K562 (cell line): ENCODE measurements at regions not wholly inside any gene's neighbourhood (a gene's known extent, or its start where the extent isn't known, plus 50 kb on each side); places are given as distances from the start of the nearest gene placed in this dataset.

Experiments
- ATAC-seq: fragments of 200-7000 bp; cut with Tn5 transposase; 3 replicates; pipeline ENCODE4 v1.9.1; 2020; ENCODE audit warnings: moderate library complexity
- BruUV-seq: library from RNA; stranded (reverse); fragments of 400-500 nt; replicated peaks from 2 replicates; lab custom pipeline; 2021; lab: Mats Ljungman, UMichigan
- CTCF ChIA-PET: fragments of 300-600 bp; formaldehyde crosslinking; extraction: SDS; loops from one replicate; lab custom pipeline; 2021; ENCODE audit warnings: low intra/inter-chr PET ratio; lab: Yijun Ruan, JAX
- POLR2A ChIA-PET: fragments of 300-600, 350-650 bp; sonication (Branson Sonifier 250); formaldehyde crosslinking; extraction: SDS; loops from one replicate; lab custom pipeline; 2021; ENCODE audit warnings: antibody characterized with exemption, inconsistent platforms; lab: Yijun Ruan, JAX
- DNase-seq, 4 experiments: peaks; one replicate each; pipeline versions ENCODE4 v3.0.0 to v3.0.0-alpha.2; 2011 to 2018; ENCODE audit warnings: low spot score in 3 of 4, mixed read lengths in 3 of 4; ENCODE audit errors: extremely low read depth in 1 of 4
- FAIRE-seq: peaks from 2 replicates; lab custom pipeline; 2011; peaks lifted over from hg19 to GRCh38; lab: Jason Lieb, UNC
- H2AFZ ChIP-seq: 2 replicates; pipeline ENCODE4 v1.6.0; 2011; ENCODE audit warnings: low read depth, low read length, control low read depth, inconsistent platforms
- H3K27ac ChIP-seq: fragments of 200-600 bp; 3 replicates; pipeline ENCODE4 v1.8.0; 2011; ENCODE audit warnings: low read depth, mild to moderate bottlenecking, control low read depth, inconsistent platforms, low read length, moderate library complexity, mixed read lengths; ENCODE audit errors: extremely low read depth
- H3K27me3 ChIP-seq, 2 experiments: fragments of 300-600 bp in 1 of 2; 2 replicates in 1 of 2; 3 replicates in 1 of 2; pipeline versions ENCODE4 v1.6.0 to v1.8.0; 2011; ENCODE audit warnings: inconsistent platforms in 2 of 2, low read length in 2 of 2, mild to moderate bottlenecking in 1 of 2, mixed read lengths in 1 of 2, moderate library complexity in 1 of 2; ENCODE audit not compliant: control insufficient read depth in 2 of 2, insufficient read depth in 2 of 2
- H3K36me3 ChIP-seq: fragments of 300-600 bp; 3 replicates; pipeline ENCODE4 v1.8.0; 2011; ENCODE audit warnings: mild to moderate bottlenecking, low read length, inconsistent platforms; ENCODE audit not compliant: control insufficient read depth, insufficient read depth
- H3K4me1 ChIP-seq, 2 experiments: fragments of 200-600 bp in 1 of 2; replicated peaks in 1 of 2; 2 replicates in 1 of 2; 3 replicates in 1 of 2; pipeline versions ENCODE4 v1.5.1 to v1.8.0; 2011; ENCODE audit warnings: inconsistent platforms in 2 of 2, low read length in 2 of 2, mild to moderate bottlenecking in 1 of 2, mixed read lengths in 1 of 2, moderate library complexity in 1 of 2; ENCODE audit not compliant: control insufficient read depth in 2 of 2, insufficient read depth in 2 of 2
- H3K4me2 ChIP-seq: 2 replicates; pipeline ENCODE4 v1.6.1; 2011; ENCODE audit warnings: low read length, control low read depth, inconsistent platforms, mixed read lengths; ENCODE audit not compliant: insufficient read depth
- H3K4me3 ChIP-seq: fragments of 200-600 bp; sonication (generic), shearing (Covaris generic); 2 replicates; pipeline ENCODE4 v1.5.1; 2016; ENCODE audit warnings: control low read depth, inconsistent platforms
- H3K79me2 ChIP-seq: fragments of 200-600 bp; 3 replicates; pipeline ENCODE4 v1.8.0; 2011; ENCODE audit warnings: low read length, inconsistent platforms; ENCODE audit not compliant: control insufficient read depth, insufficient read depth
- H3K9ac ChIP-seq, 2 experiments: 2 replicates each; pipeline versions ENCODE4 v1.6.0 to v1.6.1; 2011; ENCODE audit warnings: low read depth in 2 of 2, low read length in 2 of 2, control low read depth in 1 of 2, inconsistent platforms in 1 of 2, mild to moderate bottlenecking in 1 of 2, mixed read lengths in 1 of 2; ENCODE audit not compliant: insufficient read depth in 1 of 2
- H3K9me1 ChIP-seq: one replicate; pipeline ENCODE4 v1.6.0; 2011; ENCODE audit warnings: inconsistent platforms, mild to moderate bottlenecking, low read length, moderate library complexity; ENCODE audit not compliant: control insufficient read depth, insufficient read depth
- H3K9me3 ChIP-seq: replicated peaks from 2 replicates; pipeline ENCODE4 v1.5.1; 2011; ENCODE audit warnings: low read depth, low read length, inconsistent platforms; ENCODE audit not compliant: control insufficient read depth, insufficient read depth
- H4K20me1 ChIP-seq: replicated peaks from 2 replicates; pipeline ENCODE4 v1.6.1; 2011; ENCODE audit warnings: low read length, inconsistent platforms, mixed read lengths; ENCODE audit not compliant: control insufficient read depth, insufficient read depth
- E2F6 ChIP-seq, 2 experiments: IDR thresholded peaks; 2 replicates each; pipeline ENCODE4 v1.6.1; 2011; ENCODE audit warnings: borderline replicate concordance in 1 of 2, control low read depth in 1 of 2, low read depth in 1 of 2, low read length in 1 of 2, mild to moderate bottlenecking in 1 of 2, mixed read lengths in 1 of 2, moderate library complexity in 1 of 2; ENCODE audit not compliant: insufficient read depth in 1 of 2, insufficient read length in 1 of 2, poor library complexity in 1 of 2, severe bottlenecking in 1 of 2; ENCODE audit errors: extremely low read depth in 1 of 2
- FOXP1 ChIP-seq: sonication (generic); formaldehyde crosslinking; IDR thresholded peaks from 2 replicates; pipeline ENCODE4 v1.8.0; 2022; ENCODE audit warnings: mild to moderate bottlenecking, missing genetic modification reagents
- GABPB2 ChIP-seq: fragments of 250-450 bp; sonication (Bioruptor Pico); conservative IDR thresholded peaks from 2 replicates; pipeline ENCODE4 v1.5.1; 2021; ENCODE audit warnings: mild to moderate bottlenecking
- GTF3C2 ChIP-seq: IDR thresholded peaks from 3 replicates; pipeline ENCODE4 v1.6.1; 2011; ENCODE audit warnings: borderline replicate concordance, mild to moderate bottlenecking, moderate library complexity; ENCODE audit not compliant: insufficient read length; ENCODE audit errors: extremely low read depth
- MITF ChIP-seq: IDR thresholded peaks from 2 replicates; pipeline ENCODE4 v1.6.1; 2014; ENCODE audit warnings: antibody characterized with exemption
- NFXL1 ChIP-seq: fragments of 450-650 bp; formaldehyde crosslinking; IDR thresholded peaks from 2 replicates; pipeline ENCODE4 v1.4.0; 2021; ENCODE audit warnings: mild to moderate bottlenecking
- ZNF311 ChIP-seq: fragments of 250-450 bp; sonication (Bioruptor Pico); IDR thresholded peaks from 2 replicates; pipeline ENCODE4 v1.4.0; 2020; ENCODE audit warnings: mild to moderate bottlenecking, moderate library complexity
- ZNF551 ChIP-seq: fragments of 250-450 bp; sonication (Bioruptor Pico); IDR thresholded peaks from 2 replicates; pipeline ENCODE4 v1.5.0; 2021; ENCODE audit warnings: mild to moderate bottlenecking, moderate library complexity
- ZSCAN32 ChIP-seq: fragments of 450-650 bp; formaldehyde crosslinking; IDR thresholded peaks from 2 replicates; pipeline ENCODE4 v1.4.0; 2020; ENCODE audit warnings: mild to moderate bottlenecking, moderate library complexity
- WGBS: fragments of 100-300 bp; shearing (Covaris generic); methylation state at CpG from one replicate; pipeline ENCODE4 v1.1.6; 2016; ENCODE audit warnings: low coverage, mixed read lengths; ENCODE audit not compliant: insufficient coverage; ENCODE audit errors: missing lambda C conversion rate; 5-methylcytosine and 5-hydroxymethylcytosine counted together
- in situ Hi-C: fragments of 300-500 bp; cut with MboI; formaldehyde crosslinking; loops from 4 replicates; pipeline ENCODE4 v1.15.0; 2018; ENCODE audit warnings: inconsistent platforms, mixed read lengths
- intact Hi-C: fragments of 100-400 bp; cut with micrococcal nuclease; formaldehyde crosslinking; loops from 2 replicates; pipeline ENCODE4 v1.14.2; 2022

- ATAC-seq (no peak), FAIRE-seq (no peak), DNase-seq (no peak)
- ChIA-PET CTCF (no interaction called here), POLR2A (no interaction called here)
- Histone ChIP-seq H3K36me3 (no peaks in the 10 kb centered on the region), H3K27me3 (no peaks in the 10 kb centered on the region), H3K79me2 (no peaks in the 10 kb centered on the region), H3K9me3 (no peaks in the 10 kb centered on the region), H3K4me3 (no peak overlapping the region), H4K20me1 (no peaks in the 10 kb centered on the region), H3K9me1 (no peaks in the 10 kb centered on the region), H3K9ac (no peak overlapping the region), H3K27ac (no peak overlapping the region), H3K4me2 (no peak overlapping the region), H3K4me1 (no peaks in the 10 kb centered on the region), H2AFZ (no peak overlapping the region)
- WGBS: 0% methylated on average over 6 of the region's 6 CpGs
- BruUV-seq: no TSS peak
- intact Hi-C loops (no loop called here), in situ Hi-C loops (no loop called here)
- TF ChIP-seq FOXP1 (CRISPR knock-in tag) (no peak), GABPB2 (CRISPR knock-in tag) (no peak), ZSCAN32 (CRISPR knock-in tag) (no peak)
Observed at GRCh38 chr16:7044331-7044730, 288.3 kb upstream of the RBFOX1 start.

- H3K9me3 ChIP-seq: no peaks in the 10 kb centered on the region
- 1% methylated on average over 4 of the region's 4 CpGs for WGBS
- FAIRE-seq: no peak
- no TSS peak for BruUV-seq
- no peaks in the 10 kb centered on the region for H3K79me2 ChIP-seq
- no peak for ATAC-seq
- no peaks in the 10 kb centered on the region for H4K20me1 ChIP-seq
- no peaks in the 10 kb centered on the region for H3K4me1 ChIP-seq
- peaks cover 0 to 4% of the 10 kb centered on the region in 2 experiments; a peak in 2 of 5 replicates for H3K27me3 ChIP-seq
- no peak overlapping the region for H3K4me3 ChIP-seq
- POLR2A ChIA-PET: no interaction called here
- in situ Hi-C loops (no loop called here), intact Hi-C loops (no loop called here)
- DNase-seq: no peak
- CTCF ChIA-PET: no interaction called here
- no peak overlapping the region for H3K27ac ChIP-seq
- no peak overlapping the region for H3K9ac ChIP-seq
- H3K4me2 ChIP-seq: no peak overlapping the region
- H3K36me3 ChIP-seq: no peaks in the 10 kb centered on the region
- no peak overlapping the region for H2AFZ ChIP-seq
- no peaks in the 10 kb centered on the region for H3K9me1 ChIP-seq
- TF ChIP-seq MITF (no peak), ZNF551 (CRISPR knock-in tag) (no peak), GTF3C2 (no peak), ZNF311 (CRISPR knock-in tag) (no peak), NFXL1 (CRISPR knock-in tag) (no peak), E2F6 (IDR thresholded peaks at IDR 0.05; ENCODE audit: borderline replicate concordance in 1 of 2, extremely low read depth in 1 of 2, insufficient read depth in 1 of 2, insufficient read length in 1 of 2, low read depth in 1 of 2, low read length in 1 of 2, poor library complexity in 1 of 2, severe bottlenecking in 1 of 2) (no peak)
Observed at GRCh38 chr16:7038475-7038874, 294.2 kb upstream of the RBFOX1 start.
